ENCODE measurements at regions not wholly inside any gene's neighbourhood (a gene's known extent, or its start where the extent isn't known, plus 50 kb on each side); places are given as distances from the start of the nearest gene placed in this dataset.

DNA sequence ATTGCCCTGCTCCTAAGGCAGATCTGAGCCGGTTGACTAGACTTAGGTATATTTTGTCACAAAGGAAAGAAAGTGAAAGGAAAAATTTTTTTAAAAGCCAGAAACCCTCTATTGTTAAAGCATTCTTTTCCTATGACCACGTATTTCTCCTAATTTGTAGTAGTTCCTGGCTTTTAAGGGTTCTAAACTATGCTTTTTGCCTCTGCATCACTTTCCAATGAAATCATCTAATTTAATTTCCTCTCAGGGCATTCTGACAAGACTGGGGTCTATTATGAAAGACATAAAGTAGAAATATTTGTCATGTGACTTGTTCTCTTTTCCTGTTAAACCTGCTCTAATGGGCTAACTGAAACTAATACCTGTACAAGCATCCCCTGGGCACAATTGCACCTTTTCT lies 233.0 kb upstream of the PRR20A start:
- no peaks in the 10 kb centered on the region for H3K4me1 ChIP-seq (ENCODE audit: control insufficient read depth, extremely low read depth, insufficient read depth, low read length)
- H3K4me3 ChIP-seq (replicated peaks in 1 of 4; ENCODE audit: control extremely low read depth in 1 of 4, insufficient read depth in 1 of 4, low read depth in 3 of 4, low read length in 4 of 4), result no peak overlapping the region
- H2AFZ ChIP-seq (ENCODE audit: low read length), result no peak overlapping the region
- no peak overlapping the region for H3K9ac ChIP-seq (ENCODE audit: insufficient read depth, low read length)
- H3K36me3 ChIP-seq (ENCODE audit: control insufficient read depth, insufficient read depth, low read length), result no peaks in the 10 kb centered on the region
- H4K20me1 ChIP-seq (ENCODE audit: control insufficient read depth, extremely low read depth, insufficient read depth, low read length), result no peaks in the 10 kb centered on the region
- H3K4me2 ChIP-seq (ENCODE audit: extremely low read depth, insufficient read depth, low read length), result no peak overlapping the region
- DNase-seq (ENCODE audit: low read depth in 2 of 2), result no peak
- no peaks in the 10 kb centered on the region for H3K27me3 ChIP-seq (ENCODE audit: control insufficient read depth, insufficient read depth, low read length)
- no peaks in the 10 kb centered on the region for H3K79me2 ChIP-seq (ENCODE audit: control insufficient read depth, insufficient read depth, low read length)
- H3K27ac ChIP-seq (ENCODE audit: insufficient read depth, low read length), result no peak overlapping the region
- no peaks in the 10 kb centered on the region for H3K9me3 ChIP-seq (ENCODE audit: control insufficient read depth, insufficient read depth, low read depth, low read length)
- no peak for TF ChIP-seq EZH2 (IDR thresholded peaks at IDR 0.05; ENCODE audit: low read length, missing control alignments)
- TF ChIP-seq, protein P1, sequence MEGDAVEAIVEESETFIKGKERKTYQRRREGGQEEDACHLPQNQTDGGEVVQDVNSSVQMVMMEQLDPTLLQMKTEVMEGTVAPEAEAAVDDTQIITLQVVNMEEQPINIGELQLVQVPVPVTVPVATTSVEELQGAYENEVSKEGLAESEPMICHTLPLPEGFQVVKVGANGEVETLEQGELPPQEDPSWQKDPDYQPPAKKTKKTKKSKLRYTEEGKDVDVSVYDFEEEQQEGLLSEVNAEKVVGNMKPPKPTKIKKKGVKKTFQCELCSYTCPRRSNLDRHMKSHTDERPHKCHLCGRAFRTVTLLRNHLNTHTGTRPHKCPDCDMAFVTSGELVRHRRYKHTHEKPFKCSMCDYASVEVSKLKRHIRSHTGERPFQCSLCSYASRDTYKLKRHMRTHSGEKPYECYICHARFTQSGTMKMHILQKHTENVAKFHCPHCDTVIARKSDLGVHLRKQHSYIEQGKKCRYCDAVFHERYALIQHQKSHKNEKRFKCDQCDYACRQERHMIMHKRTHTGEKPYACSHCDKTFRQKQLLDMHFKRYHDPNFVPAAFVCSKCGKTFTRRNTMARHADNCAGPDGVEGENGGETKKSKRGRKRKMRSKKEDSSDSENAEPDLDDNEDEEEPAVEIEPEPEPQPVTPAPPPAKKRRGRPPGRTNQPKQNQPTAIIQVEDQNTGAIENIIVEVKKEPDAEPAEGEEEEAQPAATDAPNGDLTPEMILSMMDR (conservative IDR thresholded peaks at IDR 0.05 in 1 of 2, IDR thresholded peaks at IDR 0.05 in 1 of 2; ENCODE audit: low read depth in 1 of 2, low read length in 2 of 2), result no peak

DNA sequence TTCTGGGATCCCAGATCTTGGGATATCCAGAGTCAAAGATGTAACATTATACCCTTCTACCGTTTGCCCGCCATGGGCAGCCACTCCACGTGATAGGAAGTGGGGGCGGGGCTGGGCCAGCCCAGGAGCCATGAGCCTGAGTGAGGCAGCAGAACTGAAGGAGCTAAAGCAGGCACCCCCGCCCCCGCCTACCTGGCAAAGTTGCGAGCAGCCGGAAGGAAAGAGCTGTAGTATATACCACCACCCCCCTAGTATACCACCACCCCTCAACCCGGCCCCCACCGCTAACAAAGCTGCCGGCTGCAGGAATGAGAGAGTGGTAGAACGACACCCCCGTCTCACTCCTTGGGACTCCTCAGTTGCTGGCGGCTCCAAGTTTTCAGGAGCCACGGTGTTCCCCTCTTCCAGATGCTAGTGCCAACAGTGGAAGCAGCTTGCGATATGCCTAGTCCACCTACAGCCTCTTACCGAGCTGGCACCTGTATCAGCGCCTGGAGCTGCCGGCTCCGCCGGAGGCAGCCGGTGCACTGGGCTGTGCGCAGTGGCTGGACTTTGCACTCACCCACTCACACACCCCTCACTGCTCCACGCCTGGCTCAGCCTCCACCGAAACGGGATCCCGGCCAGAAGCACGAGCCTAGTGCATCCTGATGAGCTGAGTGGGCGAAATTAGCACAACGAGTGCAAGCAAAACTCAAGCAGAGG lies 230.7 kb upstream of the PRR20A start:
- H3K9me3 ChIP-seq (ENCODE audit: control insufficient read depth, insufficient read depth, low read depth, low read length), result no peaks in the 10 kb centered on the region
- H4K20me1 ChIP-seq (ENCODE audit: control insufficient read depth, extremely low read depth, insufficient read depth, low read length), result no peaks in the 10 kb centered on the region
- H3K4me2 ChIP-seq (ENCODE audit: extremely low read depth, insufficient read depth, low read length), result no peak overlapping the region
- H3K27me3 ChIP-seq (ENCODE audit: control insufficient read depth, insufficient read depth, low read length), result no peaks in the 10 kb centered on the region
- H3K79me2 ChIP-seq (ENCODE audit: control insufficient read depth, insufficient read depth, low read length), result no peaks in the 10 kb centered on the region
- no peak overlapping the region for H3K27ac ChIP-seq (ENCODE audit: insufficient read depth, low read length)
- no peak overlapping the region for H3K4me3 ChIP-seq (replicated peaks in 1 of 4; ENCODE audit: control extremely low read depth in 1 of 4, insufficient read depth in 1 of 4, low read depth in 3 of 4, low read length in 4 of 4)
- H2AFZ ChIP-seq (ENCODE audit: low read length), result no peak overlapping the region
- H3K36me3 ChIP-seq (ENCODE audit: control insufficient read depth, insufficient read depth, low read length), result no peaks in the 10 kb centered on the region
- H3K4me1 ChIP-seq (ENCODE audit: control insufficient read depth, extremely low read depth, insufficient read depth, low read length), result no peaks in the 10 kb centered on the region
- DNase-seq (ENCODE audit: low read depth in 2 of 2), result no peak
- H3K9ac ChIP-seq (ENCODE audit: insufficient read depth, low read length), result no peak overlapping the region
- no peak for TF ChIP-seq EZH2 (IDR thresholded peaks at IDR 0.05; ENCODE audit: low read length, missing control alignments)
- TF ChIP-seq, protein P1 (conservative IDR thresholded peaks at IDR 0.05 in 1 of 2, IDR thresholded peaks at IDR 0.05 in 1 of 2; ENCODE audit: low read depth in 1 of 2, low read length in 2 of 2), result no peak

DNA sequence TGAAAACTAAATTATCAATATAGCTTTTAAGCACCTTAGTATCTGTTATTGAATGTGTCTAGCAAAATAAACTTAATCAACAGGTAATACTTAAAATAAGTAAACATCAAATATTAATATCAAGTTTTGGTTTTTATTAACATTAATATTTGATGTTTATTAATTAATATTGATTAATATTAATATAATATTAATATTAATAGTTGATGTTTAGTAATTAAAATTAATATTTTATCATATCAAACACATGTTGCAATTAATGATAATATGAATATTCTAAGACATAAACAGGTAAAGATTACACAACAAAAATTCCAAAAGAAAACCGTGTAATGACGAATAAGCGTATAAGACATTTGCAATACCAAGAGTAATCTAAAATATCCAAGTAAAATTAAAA lies 222.8 kb upstream of the PRR20A start:
- no peak overlapping the region for H3K27ac ChIP-seq (ENCODE audit: insufficient read depth, low read length)
- H3K36me3 ChIP-seq (ENCODE audit: control insufficient read depth, insufficient read depth, low read length), result no peaks in the 10 kb centered on the region
- no peaks in the 10 kb centered on the region for H4K20me1 ChIP-seq (ENCODE audit: control insufficient read depth, extremely low read depth, insufficient read depth, low read length)
- H3K79me2 ChIP-seq (ENCODE audit: control insufficient read depth, insufficient read depth, low read length), result no peaks in the 10 kb centered on the region
- DNase-seq (ENCODE audit: low read depth in 2 of 2), result no peak
- H3K4me1 ChIP-seq (ENCODE audit: control insufficient read depth, extremely low read depth, insufficient read depth, low read length), result no peaks in the 10 kb centered on the region
- no peak overlapping the region for H3K4me2 ChIP-seq (ENCODE audit: extremely low read depth, insufficient read depth, low read length)
- H3K4me3 ChIP-seq (replicated peaks in 1 of 4; ENCODE audit: control extremely low read depth in 1 of 4, insufficient read depth in 1 of 4, low read depth in 3 of 4, low read length in 4 of 4), result no peak overlapping the region
- no peak overlapping the region for H2AFZ ChIP-seq (ENCODE audit: low read length)
- H3K9ac ChIP-seq (ENCODE audit: insufficient read depth, low read length), result no peak overlapping the region
- no peaks in the 10 kb centered on the region for H3K27me3 ChIP-seq (ENCODE audit: control insufficient read depth, insufficient read depth, low read length)
- TF ChIP-seq EZH2 (IDR thresholded peaks at IDR 0.05; ENCODE audit: low read length, missing control alignments), result no peak
- TF ChIP-seq, protein P1 (conservative IDR thresholded peaks at IDR 0.05 in 1 of 2, IDR thresholded peaks at IDR 0.05 in 1 of 2; ENCODE audit: low read depth in 1 of 2, low read length in 2 of 2), result no peak
- H3K9me3 ChIP-seq (ENCODE audit: control insufficient read depth, insufficient read depth, low read depth, low read length), result no peaks in the 10 kb centered on the region
